ENCODE measurements at regions not wholly inside any gene's neighbourhood (a gene's known extent, or its start where the extent isn't known, plus 50 kb on each side); places are given as distances from the start of the nearest gene placed in this dataset.

DNA sequence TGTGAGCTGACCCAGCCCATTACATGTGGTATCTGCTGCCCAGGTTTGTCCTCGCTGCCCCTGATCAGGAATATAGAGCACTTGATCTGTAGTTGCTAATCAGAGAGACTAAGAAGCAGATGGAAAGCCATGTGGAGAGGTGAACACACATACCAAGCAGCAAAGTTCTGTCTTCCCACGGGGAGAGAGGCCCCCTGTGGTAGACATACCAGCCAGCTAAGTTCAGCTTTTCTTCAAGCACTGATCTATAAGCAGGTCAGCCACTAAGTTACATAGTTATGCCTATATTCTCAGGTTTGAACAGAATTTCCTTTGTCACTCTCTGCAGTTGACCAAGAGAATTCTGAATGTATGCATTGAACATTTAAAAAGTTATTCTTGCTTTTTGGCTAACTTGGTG is 76.4 kb downstream of the DDX3Y start:
- no peaks in the 10 kb centered on the region for H3K36me3 Mint-ChIP-seq
- no peak overlapping the region for H3K27ac Mint-ChIP-seq
- no peak for DNase-seq (ENCODE audit: low spot score)
- no peaks in the 10 kb centered on the region for H3K9me3 Mint-ChIP-seq
- H3K27me3 Mint-ChIP-seq = no peaks in the 10 kb centered on the region
- no peak for ATAC-seq
- H3K4me1 Mint-ChIP-seq (ENCODE audit: low read depth in 2 of 2) = no peaks in the 10 kb centered on the region
- no peak overlapping the region for H3K4me3 Mint-ChIP-seq

DNA sequence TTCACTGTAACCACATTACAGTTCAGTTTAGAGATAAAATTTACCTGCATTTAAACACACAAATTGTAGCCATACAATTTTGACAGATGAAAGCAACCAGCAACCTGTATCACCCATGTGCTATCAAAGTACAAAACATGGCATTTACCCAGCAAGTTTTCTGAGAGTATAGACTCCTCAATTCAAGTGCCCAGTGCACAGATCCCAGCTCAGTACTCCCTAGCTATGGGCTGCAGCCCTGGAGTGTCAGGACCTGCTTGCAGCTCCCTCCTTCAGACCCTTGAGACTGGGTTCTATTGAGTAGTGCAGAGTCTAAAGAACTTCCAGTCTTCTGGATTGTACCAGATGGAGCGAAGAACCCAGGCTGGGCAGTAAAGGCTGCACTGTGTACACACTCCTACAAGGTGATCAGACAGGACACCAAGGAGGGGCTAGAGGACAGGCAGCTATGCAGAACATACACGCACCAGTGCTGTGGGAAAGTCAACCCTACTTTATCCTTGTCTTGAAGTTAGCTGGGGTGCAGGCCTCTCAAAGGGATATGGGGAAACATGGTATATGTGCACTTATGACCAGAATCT is 77.7 kb downstream of the DDX3Y start:
- Mint-ChIP-seq H3K4me1 (ENCODE audit: low read depth in 2 of 2) (no peaks in the 10 kb centered on the region), H3K36me3 (no peaks in the 10 kb centered on the region), H3K9me3 (no peaks in the 10 kb centered on the region), H3K27ac (no peak overlapping the region), H3K4me3 (no peak overlapping the region), H3K27me3 (no peaks in the 10 kb centered on the region)
- ATAC-seq = no peak
- DNase-seq (ENCODE audit: low spot score) = no peak

GRCh38 chrY:12984637-12985344 is 80.1 kb downstream of the DDX3Y start:
- Mint-ChIP-seq H3K27me3 (no peaks in the 10 kb centered on the region), H3K27ac (no peak overlapping the region), H3K4me1 (ENCODE audit: low read depth in 2 of 2) (no peaks in the 10 kb centered on the region), H3K4me3 (no peak overlapping the region), H3K36me3 (no peaks in the 10 kb centered on the region), H3K9me3 (no peaks in the 10 kb centered on the region)
- DNase-seq (ENCODE audit: low spot score) (no peak), ATAC-seq (no peak)

DNA sequence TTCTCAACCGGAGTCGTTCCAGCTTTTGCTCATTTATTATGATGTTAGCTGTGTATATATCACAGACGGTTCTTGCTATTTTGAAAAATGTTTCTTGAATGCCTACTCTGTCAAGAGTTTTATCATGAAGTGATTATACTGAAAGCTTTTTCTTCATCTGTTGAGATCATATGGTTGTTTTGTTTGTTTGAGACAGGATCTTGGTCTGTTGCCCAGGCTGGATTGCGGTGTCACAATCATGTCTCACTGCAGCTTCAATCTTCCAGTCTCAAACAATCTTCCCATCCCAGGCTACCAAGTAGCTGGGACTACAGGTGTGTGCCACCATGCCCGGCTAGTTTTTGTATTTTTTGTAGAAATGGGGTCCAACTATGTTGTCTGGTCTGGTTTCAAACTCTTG is 112.8 kb downstream of the DDX3Y start:
- Mint-ChIP-seq H3K4me1 (ENCODE audit: low read depth in 2 of 2) (no peaks in the 10 kb centered on the region), H3K36me3 (no peaks in the 10 kb centered on the region), H3K27me3 (no peaks in the 10 kb centered on the region), H3K9me3 (no peaks in the 10 kb centered on the region), H3K4me3 (no peak overlapping the region), H3K27ac (no peak overlapping the region)
- ATAC-seq (no peak), DNase-seq (ENCODE audit: low spot score) (no peak)

DNA sequence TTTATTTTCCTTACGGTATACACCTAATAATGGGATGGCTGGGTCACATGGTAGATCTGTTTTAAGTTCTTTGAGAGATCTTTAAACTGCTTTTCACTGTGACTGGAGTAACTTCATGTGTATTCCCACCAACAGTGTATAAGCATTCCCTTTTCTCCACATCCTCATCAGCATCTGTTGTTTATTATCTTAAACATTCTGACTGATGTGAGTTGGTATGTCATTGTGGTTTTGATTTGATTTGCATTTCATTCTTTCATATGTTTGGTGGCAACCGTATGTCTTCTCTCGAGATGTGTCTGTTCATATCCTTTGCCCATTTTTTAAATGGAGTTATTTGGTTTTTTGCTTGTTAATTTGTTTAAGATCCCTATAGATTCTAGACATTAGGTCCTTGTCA is 114.8 kb downstream of the DDX3Y start:
- Mint-ChIP-seq H3K9me3 (no peaks in the 10 kb centered on the region), H3K4me3 (no peak overlapping the region), H3K4me1 (ENCODE audit: low read depth in 2 of 2) (no peaks in the 10 kb centered on the region), H3K27ac (no peak overlapping the region), H3K36me3 (no peaks in the 10 kb centered on the region), H3K27me3 (no peaks in the 10 kb centered on the region)
- DNase-seq (ENCODE audit: low spot score) (no peak), ATAC-seq (no peak)

DNA sequence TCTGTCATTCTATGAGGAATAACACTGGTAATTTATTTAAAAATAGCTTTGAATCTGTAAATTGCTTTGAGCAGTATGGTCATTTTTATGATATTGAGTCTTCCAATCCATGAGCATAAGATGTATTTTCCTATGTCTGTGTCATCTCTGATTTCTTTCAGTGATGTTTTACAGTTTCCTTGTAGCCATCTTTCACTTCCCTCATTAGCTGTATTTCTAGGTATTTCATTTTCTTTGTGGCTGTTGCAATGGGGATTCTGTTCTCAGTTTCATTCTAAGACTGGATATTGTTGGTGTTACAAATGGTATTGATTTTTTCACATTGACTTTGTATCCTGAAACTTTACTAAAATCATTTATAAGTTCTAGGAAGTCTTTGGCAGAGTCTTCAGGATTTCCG is 116.2 kb downstream of the DDX3Y start:
- ATAC-seq (no peak), DNase-seq (ENCODE audit: low spot score) (no peak)
- H3K4me3 Mint-ChIP-seq = no peak overlapping the region
- no peaks in the 10 kb centered on the region for H3K9me3 Mint-ChIP-seq
- no peak overlapping the region for H3K27ac Mint-ChIP-seq
- no peaks in the 10 kb centered on the region for H3K36me3 Mint-ChIP-seq
- no peaks in the 10 kb centered on the region for H3K27me3 Mint-ChIP-seq
- H3K4me1 Mint-ChIP-seq (ENCODE audit: low read depth in 2 of 2) = no peaks in the 10 kb centered on the region

DNA sequence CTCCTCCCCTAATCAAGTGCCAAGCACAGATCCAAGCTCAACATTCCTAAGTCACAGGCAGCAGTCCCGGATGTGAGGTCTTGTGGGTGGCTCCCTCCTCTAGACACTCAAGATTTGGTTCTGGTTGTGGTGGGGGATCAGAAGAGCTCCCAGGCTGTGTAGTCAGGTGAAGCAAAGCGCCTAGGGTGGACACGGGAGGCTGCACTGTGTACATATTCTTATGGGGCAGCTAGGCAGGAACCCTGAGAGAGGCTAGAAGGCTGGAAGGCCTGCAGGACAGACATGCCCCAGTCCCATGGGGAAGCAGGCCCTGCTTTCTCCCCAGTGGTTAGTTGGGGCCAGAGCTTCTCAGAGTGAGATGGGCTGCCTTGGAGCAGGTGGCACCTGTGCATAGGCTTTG is 118.9 kb downstream of the DDX3Y start:
- no peak for ATAC-seq
- Mint-ChIP-seq H3K36me3 (no peaks in the 10 kb centered on the region), H3K27ac (no peak overlapping the region), H3K9me3 (no peaks in the 10 kb centered on the region), H3K27me3 (no peaks in the 10 kb centered on the region), H3K4me1 (ENCODE audit: low read depth in 2 of 2) (no peaks in the 10 kb centered on the region), H3K4me3 (no peak overlapping the region)
- no peak for DNase-seq (ENCODE audit: low spot score)

DNA sequence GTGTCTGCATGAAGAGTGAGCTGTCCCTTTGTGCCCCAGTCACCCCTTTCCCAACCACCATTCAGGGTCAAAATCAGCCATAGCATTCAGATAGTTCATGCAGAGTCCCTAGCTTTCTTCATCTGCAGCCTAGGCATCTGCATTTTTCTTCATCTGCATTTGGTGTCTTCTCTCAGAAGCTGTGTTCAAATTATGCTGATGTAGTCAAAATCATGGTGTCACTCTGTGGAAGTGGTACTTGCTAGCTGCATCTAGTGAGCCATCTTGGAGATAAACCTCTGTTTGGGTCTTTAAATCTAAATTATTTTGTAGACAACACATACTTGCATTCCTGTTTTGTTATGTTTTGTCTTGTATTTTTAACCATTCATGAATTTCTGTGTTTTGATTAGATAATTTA is 119.8 kb downstream of the DDX3Y start:
- Mint-ChIP-seq H3K4me1 (ENCODE audit: low read depth in 2 of 2) (no peaks in the 10 kb centered on the region), H3K27me3 (no peaks in the 10 kb centered on the region), H3K27ac (no peak overlapping the region), H3K4me3 (no peak overlapping the region), H3K9me3 (no peaks in the 10 kb centered on the region), H3K36me3 (no peaks in the 10 kb centered on the region)
- no peak for DNase-seq (ENCODE audit: low spot score)
- no peak for ATAC-seq

DNA sequence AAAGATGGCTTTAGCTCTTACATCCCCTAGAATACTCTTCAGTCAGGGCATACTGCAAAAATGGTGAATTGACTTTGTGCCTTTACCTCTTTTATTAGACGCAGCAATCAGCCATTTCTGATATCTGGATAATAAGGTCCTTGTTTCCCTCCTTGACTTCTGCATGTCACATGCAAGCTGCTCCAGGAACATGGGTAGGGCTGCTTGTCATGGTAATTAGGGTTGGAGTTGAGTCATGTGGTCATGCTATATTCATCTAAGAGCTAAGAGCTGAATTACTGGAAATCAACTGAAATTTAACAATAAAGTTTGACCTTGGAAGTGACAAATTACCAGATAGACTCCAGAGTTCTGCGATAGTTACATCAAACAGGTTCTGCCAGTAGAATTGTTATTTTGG is 122.2 kb downstream of the DDX3Y start:
- no peaks in the 10 kb centered on the region for H3K36me3 Mint-ChIP-seq
- no peak for DNase-seq (ENCODE audit: low spot score)
- no peaks in the 10 kb centered on the region for H3K27me3 Mint-ChIP-seq
- no peak overlapping the region for H3K27ac Mint-ChIP-seq
- no peak for ATAC-seq
- no peaks in the 10 kb centered on the region for H3K9me3 Mint-ChIP-seq
- no peak overlapping the region for H3K4me3 Mint-ChIP-seq
- no peaks in the 10 kb centered on the region for H3K4me1 Mint-ChIP-seq (ENCODE audit: low read depth in 2 of 2)

DNA sequence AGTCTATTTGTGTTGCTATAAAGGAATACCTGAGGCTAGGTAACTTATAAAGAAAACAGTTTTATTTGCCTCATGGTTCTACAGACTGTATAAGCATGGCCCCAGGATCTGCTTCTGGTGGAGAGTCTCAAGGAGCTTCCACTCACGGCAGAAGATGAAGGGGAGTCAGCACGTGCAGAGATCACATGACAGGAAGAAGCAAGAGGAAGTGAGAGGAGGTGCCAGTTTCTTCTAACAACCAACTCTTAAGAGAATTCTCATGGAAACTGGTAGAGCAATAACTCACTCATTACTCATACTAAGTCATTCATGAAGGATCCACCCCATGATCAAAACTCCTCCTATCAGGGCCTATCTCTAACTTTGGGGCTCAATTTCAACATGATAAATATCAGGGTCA is 135.6 kb downstream of the DDX3Y start:
- no peak overlapping the region for H3K27ac Mint-ChIP-seq
- no peaks in the 10 kb centered on the region for H3K9me3 Mint-ChIP-seq
- H3K27me3 Mint-ChIP-seq = no peaks in the 10 kb centered on the region
- peaks cover 4% of the 10 kb centered on the region for H3K36me3 Mint-ChIP-seq
- ATAC-seq (no peak), DNase-seq (ENCODE audit: low spot score) (no peak)
- no peaks in the 10 kb centered on the region for H3K4me1 Mint-ChIP-seq (ENCODE audit: low read depth in 2 of 2)
- no peak overlapping the region for H3K4me3 Mint-ChIP-seq

DNA sequence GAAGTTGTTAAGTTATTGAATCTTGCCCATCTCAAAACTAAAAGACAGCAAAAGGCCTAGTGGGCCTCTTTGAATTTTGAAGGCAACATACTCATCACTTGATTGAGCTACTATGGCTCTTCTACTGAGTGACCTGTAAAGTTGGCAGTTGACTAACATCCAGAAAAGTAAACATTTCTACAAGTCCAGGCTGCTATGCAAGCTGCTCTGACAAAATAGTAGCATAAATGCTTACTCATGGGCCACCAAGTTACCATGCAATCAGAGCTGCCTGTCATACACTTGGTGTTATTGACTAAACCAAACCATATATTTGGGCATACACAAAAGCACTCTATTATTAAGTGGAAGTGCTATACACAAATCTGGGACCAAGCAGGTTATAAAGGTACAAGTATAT is 148.8 kb downstream of the DDX3Y start:
- Mint-ChIP-seq H3K36me3 (no peaks in the 10 kb centered on the region), H3K9me3 (no peaks in the 10 kb centered on the region), H3K4me1 (ENCODE audit: low read depth in 2 of 2) (no peaks in the 10 kb centered on the region), H3K27ac (no peak overlapping the region), H3K27me3 (no peaks in the 10 kb centered on the region), H3K4me3 (no peak overlapping the region)
- DNase-seq (ENCODE audit: low spot score) = no peak
- no peak for ATAC-seq

GRCh38 chrY:13066372-13066771 is 161.7 kb downstream of the DDX3Y start:
- H3K9me3 Mint-ChIP-seq = no peaks in the 10 kb centered on the region
- H3K27ac Mint-ChIP-seq = no peak overlapping the region
- no peaks in the 10 kb centered on the region for H3K27me3 Mint-ChIP-seq
- no peaks in the 10 kb centered on the region for H3K4me1 Mint-ChIP-seq (ENCODE audit: low read depth in 2 of 2)
- no peaks in the 10 kb centered on the region for H3K36me3 Mint-ChIP-seq
- ATAC-seq (no peak), DNase-seq (ENCODE audit: low spot score) (no peak)
- no peak overlapping the region for H3K4me3 Mint-ChIP-seq

DNA sequence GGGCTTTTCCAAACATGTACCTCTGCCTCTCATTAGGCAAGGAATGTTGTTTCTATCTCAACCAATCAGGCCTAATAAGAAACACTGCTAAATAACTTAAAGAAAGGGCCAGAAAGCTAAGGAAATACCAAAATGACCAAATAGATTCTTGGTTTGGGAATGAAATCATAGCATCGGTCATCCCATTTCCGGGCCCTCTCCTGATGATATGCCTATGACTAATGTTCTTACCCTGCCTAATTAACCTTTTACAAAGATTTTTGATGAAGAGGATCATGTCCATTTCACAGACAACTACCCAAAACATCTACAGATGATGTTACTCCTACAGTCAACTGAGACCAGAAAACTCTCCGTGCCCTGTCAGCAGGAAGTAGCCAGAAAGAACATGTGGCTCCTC is 164.0 kb downstream of the DDX3Y start:
- Mint-ChIP-seq H3K36me3 (no peaks in the 10 kb centered on the region), H3K4me1 (ENCODE audit: low read depth in 2 of 2) (no peaks in the 10 kb centered on the region), H3K27ac (no peak overlapping the region), H3K9me3 (no peaks in the 10 kb centered on the region), H3K27me3 (no peaks in the 10 kb centered on the region), H3K4me3 (no peak overlapping the region)
- ATAC-seq = no peak
- no peak for DNase-seq (ENCODE audit: low spot score)

- DNase-seq (ENCODE audit: low spot score) = no peak
- Mint-ChIP-seq H3K9me3 (no peaks in the 10 kb centered on the region), H3K27me3 (no peaks in the 10 kb centered on the region), H3K36me3 (no peaks in the 10 kb centered on the region), H3K4me1 (ENCODE audit: low read depth in 2 of 2) (no peaks in the 10 kb centered on the region), H3K27ac (no peak overlapping the region), H3K4me3 (no peak overlapping the region)
- ATAC-seq = no peak
These were observed 164.4 kb downstream of the DDX3Y start for GRCh38 chrY:13069111-13069510.

DNA sequence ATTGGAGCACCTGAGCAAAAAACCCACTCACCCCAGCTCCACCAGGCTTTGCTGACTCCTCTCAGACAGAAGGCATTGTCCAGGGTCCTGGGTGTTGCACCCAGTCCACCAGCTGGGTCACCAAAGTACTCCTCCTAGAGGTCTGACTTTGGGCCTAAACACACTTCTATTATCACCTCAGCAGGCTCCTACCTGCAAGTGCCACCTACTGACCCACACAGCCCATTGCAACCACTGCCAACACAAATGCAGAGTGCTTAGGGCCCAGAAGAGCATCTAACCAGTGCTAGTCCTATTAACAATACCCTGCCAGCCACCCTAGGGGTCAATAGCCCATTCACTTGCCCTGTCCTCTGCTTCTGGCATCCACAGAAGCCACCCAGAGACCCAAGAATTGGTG is 178.1 kb downstream of the DDX3Y start:
- Mint-ChIP-seq H3K9me3 (no peaks in the 10 kb centered on the region), H3K4me1 (ENCODE audit: low read depth in 2 of 2) (no peaks in the 10 kb centered on the region), H3K27me3 (no peaks in the 10 kb centered on the region), H3K4me3 (no peak overlapping the region), H3K36me3 (no peaks in the 10 kb centered on the region), H3K27ac (no peak overlapping the region)
- ATAC-seq = no peak
- no peak for DNase-seq (ENCODE audit: low spot score)

Data from natural killer cell treated with Interleukin-12 subunit alpha and Interleukin-12 subunit beta and Interleukin-15 and Interleukin-18, amount 100 ng/mL, for 72 hours (primary cell).